GM12878 (cell line): ENCODE measurements at regions not wholly inside any gene's neighbourhood (a gene's known extent, or its start where the extent isn't known, plus 50 kb on each side); places are given as distances from the start of the nearest gene placed in this dataset.

Experiments used
- ATAC-seq: fragments of 200-7000 bp; cut with Tn5 transposase; 3 replicates; pipeline ENCODE4 v1.9.1; 2020; ENCODE audit warnings: mild to moderate bottlenecking, moderate library complexity
- BruUV-seq: library from RNA; stranded (reverse); fragments of 400-500 nt; replicated peaks from 2 replicates; lab custom pipeline; 2021; lab: Mats Ljungman, UMichigan
- CTCF ChIA-PET: fragments of 300-600 bp; sonication (Branson Sonifier 250); formaldehyde crosslinking; extraction: SDS; loops from one replicate; lab custom pipeline; 2021; ENCODE audit warnings: inconsistent platforms; lab: Yijun Ruan, JAX
- POLR2A ChIA-PET: fragments of 350-600 bp; formaldehyde crosslinking; extraction: SDS; loops from one replicate; lab custom pipeline; 2021; ENCODE audit warnings: inconsistent platforms; lab: Charles Lee
- RAD21 ChIA-PET: fragments of 300-600 bp; sonication (Branson Sonifier 250); formaldehyde crosslinking; loops from one replicate; lab custom pipeline; 2023; ENCODE audit warnings: antibody characterized with exemption; ENCODE audit not compliant: unreplicated experiment; lab: Charles Lee
- SMC1A ChIA-PET: fragments of 300-600 bp; sonication (Branson Sonifier 250); formaldehyde crosslinking; loops from one replicate; lab custom pipeline; 2023; ENCODE audit not compliant: unreplicated experiment, uncharacterized antibody; lab: Charles Lee
- DNase-seq: peaks from one replicate; pipeline ENCODE4 v3.0.0-alpha.2; 2011; ENCODE audit warnings: low read depth, low spot score
- FAIRE-seq: peaks from 3 replicates; lab custom pipeline; 2011; peaks lifted over from hg19 to GRCh38; lab: Jason Lieb, UNC
- H2AFZ ChIP-seq: 2 replicates; pipeline ENCODE4 v1.6.0; 2011; ENCODE audit warnings: low read depth, low read length, control low read depth; ENCODE audit not compliant: control insufficient read depth
- H3K27ac ChIP-seq: 2 replicates; pipeline ENCODE4 v1.5.1; 2011; ENCODE audit warnings: control low read depth; ENCODE audit not compliant: control insufficient read depth, insufficient read depth
- H3K27me3 ChIP-seq, 2 experiments: replicated peaks in 1 of 2; 2 replicates each; pipeline versions ENCODE4 v1.6.0 to v1.6.1; 2011; ENCODE audit warnings: low read length in 1 of 2; ENCODE audit not compliant: control insufficient read depth in 2 of 2, insufficient read depth in 2 of 2
- H3K36me3 ChIP-seq, 2 experiments: 2 replicates each; pipeline ENCODE4 v1.5.1; 2011; ENCODE audit warnings: low read length in 1 of 2; ENCODE audit not compliant: control insufficient read depth in 2 of 2, insufficient read depth in 2 of 2
- H3K4me1 ChIP-seq: 2 replicates; pipeline ENCODE4 v1.6.1; 2011; ENCODE audit warnings: mild to moderate bottlenecking, low read length, moderate library complexity, mixed read lengths; ENCODE audit not compliant: control insufficient read depth, insufficient read depth
- H3K4me2 ChIP-seq: 2 replicates; pipeline ENCODE4 v1.6.0; 2011; ENCODE audit warnings: control low read depth; ENCODE audit not compliant: control insufficient read depth, insufficient read depth
- H3K4me3 ChIP-seq: fragments of 200-600 bp; sonication (generic); 2 replicates; pipeline ENCODE4 v1.5.1; 2016
- H3K79me2 ChIP-seq: 2 replicates; pipeline ENCODE4 v1.6.0; 2011; ENCODE audit warnings: low read length; ENCODE audit not compliant: control insufficient read depth, insufficient read depth
- H3K9ac ChIP-seq: 2 replicates; pipeline ENCODE4 v1.8.0; 2011; ENCODE audit warnings: low read length, control low read depth, mixed read lengths; ENCODE audit not compliant: control insufficient read depth, insufficient read depth
- H3K9me3 ChIP-seq: replicated peaks from 3 replicates; pipeline ENCODE4 v1.5.1; 2011; ENCODE audit warnings: mild to moderate bottlenecking, low read length; ENCODE audit not compliant: control insufficient read depth, insufficient read depth
- H4K20me1 ChIP-seq: 2 replicates; pipeline ENCODE4 v1.6.0; 2011; ENCODE audit not compliant: control insufficient read depth, insufficient read depth
- ATF2 ChIP-seq: IDR thresholded peaks from 2 replicates; pipeline ENCODE4 v1.6.1; 2012; ENCODE audit warnings: low read length, inconsistent platforms
- CBX5 ChIP-seq: sonication (generic); IDR thresholded peaks from 2 replicates; pipeline ENCODE4 v1.6.1; 2016; ENCODE audit warnings: low read depth, moderate library complexity, mild to moderate bottlenecking, inconsistent platforms
- EED ChIP-seq: sonication (generic); IDR thresholded peaks from 2 replicates; pipeline ENCODE4 v1.6.1; 2016; ENCODE audit warnings: antibody characterized with exemption, low read depth
- HDAC2 ChIP-seq: fragments of 200-600 bp; sonication (generic); IDR thresholded peaks from 2 replicates; pipeline ENCODE4 v1.6.1; 2017
- KAT2A ChIP-seq: conservative IDR thresholded peaks from 2 replicates; pipeline ENCODE4 v1.6.1; 2011; ENCODE audit warnings: low read depth, low read length; ENCODE audit not compliant: control insufficient read depth
- RB1 ChIP-seq: fragments of 450-650 bp; formaldehyde crosslinking; IDR thresholded peaks from 2 replicates; pipeline ENCODE4 v1.6.1; 2017; ENCODE audit warnings: mild to moderate bottlenecking, borderline replicate concordance
- SKIL ChIP-seq: fragments of 450-650 bp; IDR thresholded peaks from 2 replicates; pipeline ENCODE4 v1.6.1; 2017; ENCODE audit warnings: mild to moderate bottlenecking, low read depth, inconsistent platforms; ENCODE audit not compliant: poor library complexity, severe bottlenecking
- SPI1 ChIP-seq: IDR thresholded peaks from 2 replicates; pipeline ENCODE4 v1.6.1; 2011; ENCODE audit warnings: low read depth, mild to moderate bottlenecking, low read length, moderate library complexity, borderline replicate concordance; ENCODE audit not compliant: insufficient read depth
- STAT1 ChIP-seq: fragments of 450-650 bp; conservative IDR thresholded peaks from 2 replicates; pipeline ENCODE4 v1.6.1; 2014; ENCODE audit warnings: antibody characterized with exemption, mild to moderate bottlenecking
- YBX1 ChIP-seq: fragments of 450-650 bp; IDR thresholded peaks from 2 replicates; pipeline ENCODE4 v1.6.1; 2016; ENCODE audit warnings: antibody characterized with exemption
- ZBTB4 ChIP-seq: fragments of 450-650 bp; formaldehyde crosslinking; IDR thresholded peaks from 2 replicates; pipeline ENCODE4 v1.4.0; 2022; ENCODE audit warnings: mild to moderate bottlenecking, moderate library complexity
- WGBS: methylation state at CpG from one replicate; pipeline ENCODE4 v1.1.6; 2016; ENCODE audit warnings: low lambda C conversion rate; ENCODE audit not compliant: insufficient replicate concordance, insufficient coverage; ENCODE audit errors: missing lambda C conversion rate; 5-methylcytosine and 5-hydroxymethylcytosine counted together
- in situ Hi-C: fragments of 300-500 bp; cut with MboI; formaldehyde crosslinking; loops from 9 replicates; pipeline ENCODE4 v1.14.3; 2018; ENCODE audit warnings: mixed read lengths
- intact Hi-C: fragments of 100-400 bp; cut with micrococcal nuclease; formaldehyde crosslinking; loops from one replicate; pipeline ENCODE4 v1.14.2; 2022; ENCODE audit not compliant: unreplicated experiment

GRCh38 chr3:71934520-71935270 lies 149.7 kb upstream of the PROK2 start (continued):
- TF ChIP-seq STAT1 (no peak), RB1 (no peak), KAT2A (no peak)

GRCh38 chr3:71931922-71932321 lies 147.0 kb upstream of the PROK2 start:
- DNase-seq, result no peak
- in situ Hi-C loops, result no loop called here
- WGBS, result 14% methylated on average over 5 of the region's 5 CpGs
- Histone ChIP-seq H3K9ac (no peak overlapping the region), H3K9me3 (no peaks in the 10 kb centered on the region; the same call in 2 of the 3 replicates), H3K4me1 (peaks cover 8% of the 10 kb centered on the region), H3K36me3 (no peaks in the 10 kb centered on the region), H3K4me3 (no peak overlapping the region), H3K79me2 (no peaks in the 10 kb centered on the region)
- POLR2A ChIA-PET, result no interaction called here
- no TSS peak for BruUV-seq
- CTCF ChIA-PET, result interaction anchor here (1.3 to 2.2 kb wide), 2 partner anchors 187 to 334 kb away, joined by 3 to 11 read pairs; no protein-coding TSS in a partner anchor
- ATAC-seq, result peak; percentile 68
- TF ChIP-seq EED, result peak; percentile 22; the same call in 1 of the 2 replicates
- TF ChIP-seq SPI1, result peak; percentile 10; the same call in 1 of the 2 replicates
- no peak for TF ChIP-seq CBX5
- no peak for TF ChIP-seq HDAC2
- no peak for TF ChIP-seq ZBTB4 (CRISPR knock-in tag)
- no peak for TF ChIP-seq YBX1
- TF ChIP-seq SKIL, result no peak
- TF ChIP-seq ATF2, result 0 out of 2 replicates have a peak, but pooled peaks have one; percentile 15
- TF ChIP-seq, all 136 proteins: peak for 3
- Histone ChIP-seq H3K27ac (no peak overlapping the region), H3K27me3 (no peaks in the 10 kb centered on the region), H4K20me1 (no peaks in the 10 kb centered on the region), H2AFZ (no peak overlapping the region), H3K4me2 (no peak overlapping the region)
- ChIA-PET SMC1A (interaction anchor here (1.1 to 2.3 kb wide), 4 partner anchors 52 to 333 kb away, joined by 3 to 11 read pairs (median 6); no protein-coding TSS in a partner anchor), RAD21 (interaction anchor here (0.8 to 2.0 kb wide), 6 partner anchors 26 to 1154 kb away, joined by 3 to 10 read pairs (median 4); no protein-coding TSS in a partner anchor)
- intact Hi-C loops, result loop anchor here (2.0 kb wide), 1 partner anchor 147 kb away; no protein-coding TSS in a partner anchor
- FAIRE-seq, result no peak
